HepG2 (cell line): ENCODE measurements at regions not wholly inside any gene's neighbourhood (a gene's known extent, or its start where the extent isn't known, plus 50 kb on each side); places are given as distances from the start of the nearest gene placed in this dataset.

Experiments
- ATAC-seq: fragments of 200-7000 bp; cut with Tn5 transposase; 3 replicates; pipeline ENCODE4 v1.9.1; 2020; ENCODE audit warnings: mild to moderate bottlenecking, moderate library complexity
- BruUV-seq: library from RNA; stranded (reverse); fragments of 400-500 nt; replicated peaks from 2 replicates; lab custom pipeline; 2021; lab: Mats Ljungman, UMichigan
- CTCF ChIA-PET: fragments of 300-600 bp; formaldehyde crosslinking; extraction: SDS; loops from one replicate; lab custom pipeline; 2021; ENCODE audit warnings: low total read pairs, inconsistent platforms, low intra/inter-chr PET ratio; lab: Yijun Ruan, JAX
- POLR2A ChIA-PET: fragments of 350-600 bp; sonication (Branson Sonifier 250); formaldehyde crosslinking; loops from one replicate; lab custom pipeline; 2020; ENCODE audit warnings: antibody characterized with exemption, inconsistent platforms; lab: Yijun Ruan, JAX
- DNase-seq: peaks from one replicate; pipeline ENCODE4 v3.0.0-alpha.2; 2015; ENCODE audit warnings: low spot score
- FAIRE-seq: peaks from 3 replicates; lab custom pipeline; 2011; peaks lifted over from hg19 to GRCh38; lab: Jason Lieb, UNC
- H2AFZ ChIP-seq: one replicate; pipeline ENCODE4 v1.6.1; 2011; ENCODE audit warnings: low read length, inconsistent platforms
- H3K27ac ChIP-seq: fragments of 300-600 bp; 3 replicates; pipeline ENCODE4 v1.8.0; 2011; ENCODE audit warnings: mixed run types, mild to moderate bottlenecking, mixed read lengths, low read length, inconsistent platforms; ENCODE audit not compliant: insufficient read depth; ENCODE audit errors: extremely low read length
- H3K27me3 ChIP-seq, 2 experiments: fragments of 200-600 bp in 1 of 2; 2 replicates in 1 of 2; 3 replicates in 1 of 2; pipeline versions ENCODE4 v1.6.0 to v1.8.0; 2011; ENCODE audit warnings: low read length in 2 of 2, mild to moderate bottlenecking in 2 of 2, moderate library complexity in 2 of 2, inconsistent platforms in 1 of 2; ENCODE audit not compliant: insufficient read depth in 2 of 2, control insufficient read depth in 1 of 2
- H3K36me3 ChIP-seq, 2 experiments: fragments of 200-600 bp in 1 of 2; replicated peaks in 1 of 2; 2 replicates in 1 of 2; 3 replicates in 1 of 2; pipeline versions ENCODE4 v1.5.1 to v1.8.0; 2011; ENCODE audit warnings: low read length in 2 of 2, inconsistent platforms in 1 of 2; ENCODE audit not compliant: insufficient read depth in 2 of 2, control insufficient read depth in 1 of 2
- H3K4me1 ChIP-seq: 2 replicates; pipeline ENCODE4 v1.5.1; 2012; ENCODE audit warnings: low read length, inconsistent platforms; ENCODE audit not compliant: insufficient read depth
- H3K4me2 ChIP-seq: 2 replicates; pipeline ENCODE4 v1.6.0; 2011; ENCODE audit warnings: low read depth, low read length, inconsistent platforms
- H3K4me3 ChIP-seq, 3 experiments: fragments of 200-600 bp in 1 of 3; sonication (generic), shearing (Covaris generic) in 1 of 3; replicated peaks in 1 of 3; 2 replicates each; pipeline ENCODE4 v1.5.1; 2011 to 2016; ENCODE audit warnings: low read length in 3 of 3, inconsistent platforms in 2 of 3, low read depth in 2 of 3, mild to moderate bottlenecking in 2 of 3, control low read depth in 1 of 3, mixed read lengths in 1 of 3; ENCODE audit not compliant: insufficient read depth in 1 of 3
- H3K79me2 ChIP-seq: one replicate; pipeline ENCODE4 v1.6.1; 2011; ENCODE audit warnings: low read length, inconsistent platforms; ENCODE audit not compliant: insufficient read depth
- H3K9ac ChIP-seq: 2 replicates; pipeline ENCODE4 v1.6.0; 2011; ENCODE audit warnings: mild to moderate bottlenecking, low read depth, low read length, inconsistent platforms; ENCODE audit not compliant: insufficient read depth
- H3K9me3 ChIP-seq: 2 replicates; pipeline ENCODE4 v1.5.1; 2012; ENCODE audit warnings: mild to moderate bottlenecking, low read length
- H4K20me1 ChIP-seq: 2 replicates; pipeline ENCODE4 v1.6.0; 2011; ENCODE audit warnings: inconsistent platforms, mild to moderate bottlenecking, low read length, moderate library complexity; ENCODE audit not compliant: insufficient read depth
- ARNTL ChIP-seq: sonication (generic); formaldehyde crosslinking; IDR thresholded peaks from 2 replicates; pipeline ENCODE4 v1.4.0; 2020; ENCODE audit warnings: mild to moderate bottlenecking, missing genetic modification reagents
- FOSL1 ChIP-seq: sonication (generic); formaldehyde crosslinking; IDR thresholded peaks from 2 replicates; pipeline ENCODE4 v1.9.0; 2021; ENCODE audit warnings: missing genetic modification reagents, borderline replicate concordance
- GTF3A ChIP-seq: sonication (generic); formaldehyde crosslinking; conservative IDR thresholded peaks from 2 replicates; pipeline ENCODE4 v1.4.0; 2020; ENCODE audit warnings: mild to moderate bottlenecking, missing genetic modification reagents
- HOXA3 ChIP-seq: sonication (generic); formaldehyde crosslinking; IDR thresholded peaks from 2 replicates; pipeline ENCODE4 v1.5.0; 2020; ENCODE audit warnings: missing genetic modification reagents
- KAT8 ChIP-seq: IDR thresholded peaks from 2 replicates; pipeline ENCODE4 v1.6.1; 2016; ENCODE audit warnings: missing genetic modification reagents, missing compliant biosample characterization
- KLF6 ChIP-seq: IDR thresholded peaks from 2 replicates; pipeline ENCODE4 v1.8.0; 2016; ENCODE audit warnings: missing biosample characterization, missing genetic modification reagents
- MLLT10 ChIP-seq: sonication (generic); formaldehyde crosslinking; IDR thresholded peaks from 2 replicates; pipeline ENCODE4 v1.4.0; 2020; ENCODE audit warnings: missing genetic modification reagents
- RBM39 ChIP-seq: fragments of 200-400 bp; formaldehyde crosslinking; IDR thresholded peaks from one replicate; pipeline ENCODE4 v1.6.1; 2018; ENCODE audit warnings: antibody characterized with exemption, mild to moderate bottlenecking, low read depth, low read length; ENCODE audit not compliant: poor library complexity, severe bottlenecking
- SATB2 ChIP-seq: sonication (generic); formaldehyde crosslinking; IDR thresholded peaks from 2 replicates; pipeline ENCODE4 v1.5.0; 2020; ENCODE audit warnings: missing genetic modification reagents
- SPEN ChIP-seq: sonication (generic); formaldehyde crosslinking; IDR thresholded peaks from 2 replicates; pipeline ENCODE4 v1.5.1; 2020; ENCODE audit warnings: low read depth, mild to moderate bottlenecking, missing genetic modification reagents
- SRSF9 ChIP-seq: fragments of 200-400 bp; formaldehyde crosslinking; IDR thresholded peaks from 2 replicates; pipeline ENCODE4 v1.6.1; 2018; ENCODE audit warnings: borderline replicate concordance, mild to moderate bottlenecking, low read depth, low read length; ENCODE audit not compliant: insufficient read depth, poor library complexity, severe bottlenecking
- TARDBP ChIP-seq: sonication (generic); formaldehyde crosslinking; IDR thresholded peaks from 2 replicates; pipeline ENCODE4 v1.8.0; 2022; ENCODE audit warnings: mild to moderate bottlenecking, missing genetic modification reagents
- TEAD2 ChIP-seq: sonication (generic); formaldehyde crosslinking; IDR thresholded peaks from 2 replicates; pipeline ENCODE4 v1.9.0; 2021; ENCODE audit warnings: missing genetic modification reagents
- TFE3 ChIP-seq: IDR thresholded peaks from 2 replicates; pipeline ENCODE4 v1.6.1; 2016
- ZNF431 ChIP-seq: sonication (generic); formaldehyde crosslinking; IDR thresholded peaks from 2 replicates; pipeline ENCODE4 v1.9.0; 2022; ENCODE audit warnings: missing genetic modification reagents, low read depth, mild to moderate bottlenecking, borderline replicate concordance
- ZNF530 ChIP-seq: sonication (generic); formaldehyde crosslinking; IDR thresholded peaks from 2 replicates; pipeline ENCODE4 v1.5.0; 2020; ENCODE audit warnings: low read depth, mild to moderate bottlenecking, missing genetic modification reagents
- ZNF816 ChIP-seq: sonication (generic); formaldehyde crosslinking; IDR thresholded peaks from 2 replicates; pipeline ENCODE4 v1.8.0; 2022; ENCODE audit warnings: missing genetic modification reagents, mild to moderate bottlenecking, borderline replicate concordance
- ZSCAN20 ChIP-seq: sonication (generic); formaldehyde crosslinking; IDR thresholded peaks from 2 replicates; pipeline ENCODE4 v1.4.0; 2020; ENCODE audit warnings: missing genetic modification reagents, mild to moderate bottlenecking, borderline replicate concordance
- WGBS: methylation state at CpG from one replicate; pipeline ENCODE4 v1.1.6; 2017; ENCODE audit warnings: low lambda C conversion rate; 5-methylcytosine and 5-hydroxymethylcytosine counted together
- in situ Hi-C: cut with HindIII; loops from 2 replicates; pipeline ENCODE4 v1.10.0; 2017; ENCODE audit warnings: low pct_unique_long_range_greater_than_20kb; ENCODE audit not compliant: extremely low pct_ligation_motif_present
- intact Hi-C: fragments of 100-400 bp; cut with micrococcal nuclease; formaldehyde crosslinking; loops from one replicate; pipeline ENCODE4 v1.10.0; 2022; ENCODE audit not compliant: unreplicated experiment

GRCh38 chr4:162622664-162623063, 458.9 kb upstream of the FSTL5 start:
- H3K9ac ChIP-seq: no peak overlapping the region
- no peaks in the 10 kb centered on the region for H3K4me1 ChIP-seq
- H3K36me3 ChIP-seq: no peaks in the 10 kb centered on the region
- 26% methylated on average over 2 of the region's 2 CpGs for WGBS
- H3K4me2 ChIP-seq: no peak overlapping the region
- H4K20me1 ChIP-seq: no peaks in the 10 kb centered on the region
- intact Hi-C loops (no loop called here), in situ Hi-C loops (no loop called here)
- DNase-seq (no peak), FAIRE-seq (no peak), ATAC-seq (no peak)
- H3K4me3 ChIP-seq: no peak overlapping the region
- no peak overlapping the region for H2AFZ ChIP-seq
- TF ChIP-seq TEAD2 (no peak), SATB2 (CRISPR knock-in tag) (no peak), ZNF431 (CRISPR knock-in tag) (no peak), TFE3 (CRISPR knock-in tag) (no peak), HOXA3 (CRISPR knock-in tag) (no peak), KAT8 (CRISPR knock-in tag) (no peak), SRSF9 (no peak), KLF6 (no peak), RBM39 (no peak), MLLT10 (no peak), ZNF816 (no peak), ZSCAN20 (no peak), ZNF530 (CRISPR knock-in tag) (no peak), GTF3A (CRISPR knock-in tag) (no peak), ARNTL (CRISPR knock-in tag) (no peak), FOSL1 (CRISPR knock-in tag) (no peak), TARDBP (CRISPR knock-in tag) (no peak), SPEN (CRISPR knock-in tag) (no peak)
- H3K27ac ChIP-seq: no peak overlapping the region
- POLR2A ChIA-PET: no interaction called here
- no TSS peak for BruUV-seq
- peaks cover 2% of the 10 kb centered on the region; the same call in 1 of the 2 replicates for H3K9me3 ChIP-seq
- CTCF ChIA-PET: no interaction called here
- H3K79me2 ChIP-seq: no peaks in the 10 kb centered on the region
- H3K27me3 ChIP-seq: no peaks in the 10 kb centered on the region
